Heart right ventricle (tissue), 16 donors: ENCODE measurements at regions not wholly inside any gene's neighbourhood (a gene's known extent, or its start where the extent isn't known, plus 50 kb on each side); places are given as distances from the start of the nearest gene placed in this dataset.

Experiments
- ATAC-seq, 8 donors: fragments of 200-7000 bp; cut with Tn5 transposase; one replicate each; pipeline ENCODE4 v1.9.1; 2020; ENCODE audit warnings: mild to moderate bottlenecking in 8 of 8, moderate library complexity in 8 of 8, moderate number of reproducible peaks in 1 of 8
- DNase-seq, 2 donors: peaks; one replicate each; pipeline ENCODE4 v3.0.0-alpha.2; 2020
- H3K27ac ChIP-seq, 10 donors: fragments of 200-600 bp; sonication (generic) in 2 of 10; one replicate each; pipeline versions ENCODE4 v1.5.0 to v1.8.0; 2020 to 2022; ENCODE audit warnings: mild to moderate bottlenecking in 3 of 10
- H3K27me3 ChIP-seq, 7 donors: fragments of 200-600 bp; one replicate each; pipeline ENCODE4 v1.8.0; 2021 to 2022; ENCODE audit warnings: mild to moderate bottlenecking in 2 of 7
- H3K36me3 ChIP-seq, 9 donors: fragments of 200-600 bp; sonication (generic) in 1 of 9; one replicate each; pipeline versions ENCODE4 v1.5.0 to v1.8.0; 2020 to 2022; ENCODE audit warnings: mild to moderate bottlenecking in 2 of 9
- H3K4me1 ChIP-seq, 9 donors: fragments of 200-600 bp; sonication (generic) in 1 of 9; one replicate each; pipeline versions ENCODE4 v1.5.0 to v1.8.0; 2020 to 2022; ENCODE audit warnings: mild to moderate bottlenecking in 4 of 9
- H3K4me3 ChIP-seq, 10 donors: fragments of 200-600 bp; sonication (generic) in 2 of 10; one replicate each; pipeline versions ENCODE4 v1.5.0 to v1.8.0; 2020 to 2022; ENCODE audit warnings: mild to moderate bottlenecking in 7 of 10, moderate library complexity in 2 of 10
- H3K9me3 ChIP-seq, 11 donors: fragments of 200-600 bp in 10 of 11; sonication (generic) in 2 of 11; one replicate each; pipeline versions ENCODE4 v1.5.0 to v1.8.0; 2013 to 2022; ENCODE audit warnings: mild to moderate bottlenecking in 2 of 11, control low read depth in 1 of 11, moderate library complexity in 1 of 11
- WGBS, 2 donors: extraction: QIAGEN DNeasy Blood & Tissue Kit; methylation state at CpG; one replicate each; pipeline ENCODE4 v1.1.7; 2013; ENCODE audit warnings: inconsistent platforms in 1 of 2; 5-methylcytosine and 5-hydroxymethylcytosine counted together
- intact Hi-C, 10 donors: fragments of 100-400 bp; cut with DNase I; formaldehyde crosslinking; loops; one replicate each; pipeline versions ENCODE4 v1.11.1 to v1.14.2; 2022
- TF ChIP-seq, protein P1 (sequence below), 9 donors: fragments of 200-600 bp; sonication (generic) in 2 of 9; IDR thresholded peaks; one replicate each; pipeline versions ENCODE4 v1.5.0 to v1.8.0; 2021 to 2022; ENCODE audit warnings: antibody characterized with exemption in 9 of 9, mild to moderate bottlenecking in 5 of 9, moderate library complexity in 1 of 9
- donor health status: Arrhythmogenic right ventricular cardiomyopathy.
- donor health status: ischemic (EF 13 %, LVEDD 7.1; RV severe dilation, severe dysfunction).
- donor health status: healthy with polysubstance abuse.
- donor health status: DM: no; HTN: yes; CAD: no.
- donor health status: DM: no; HTN: no; CAD: no.
- donor health status: ischemic (EF 25% LVEDD 6.9; RV normal size, moderate dysfunction).
- donor health status: ischemic (EF 25% LVEDD 5.7; RV mildly dilated, moderate dysfunction).
- donor health status: healthy.
- donor health status: DM: yes; HTN: yes; CAD: no.
- donor health status: Ischemic cardiomyopathy.
- donor health status: ischemic (EF 35%, LVEDD 5.7; RV mildly dilated, moderate dysfunction).
- donor health status: nonischemic (EF 11% LVEDD 7.7; RV severe dilation, severe dysfunction).
- donor health status: DM: yes; HTN: yes; CAD: no.
- donor health status: PGD.
- donor health status: ischemic (EF 29% LVEDD 5.4; RV normal size, mild dysfunction).
- donor health status: nonischemic (EF 23%, LVEDD 6.1; RV moderate dilation, normal function).

DNA sequence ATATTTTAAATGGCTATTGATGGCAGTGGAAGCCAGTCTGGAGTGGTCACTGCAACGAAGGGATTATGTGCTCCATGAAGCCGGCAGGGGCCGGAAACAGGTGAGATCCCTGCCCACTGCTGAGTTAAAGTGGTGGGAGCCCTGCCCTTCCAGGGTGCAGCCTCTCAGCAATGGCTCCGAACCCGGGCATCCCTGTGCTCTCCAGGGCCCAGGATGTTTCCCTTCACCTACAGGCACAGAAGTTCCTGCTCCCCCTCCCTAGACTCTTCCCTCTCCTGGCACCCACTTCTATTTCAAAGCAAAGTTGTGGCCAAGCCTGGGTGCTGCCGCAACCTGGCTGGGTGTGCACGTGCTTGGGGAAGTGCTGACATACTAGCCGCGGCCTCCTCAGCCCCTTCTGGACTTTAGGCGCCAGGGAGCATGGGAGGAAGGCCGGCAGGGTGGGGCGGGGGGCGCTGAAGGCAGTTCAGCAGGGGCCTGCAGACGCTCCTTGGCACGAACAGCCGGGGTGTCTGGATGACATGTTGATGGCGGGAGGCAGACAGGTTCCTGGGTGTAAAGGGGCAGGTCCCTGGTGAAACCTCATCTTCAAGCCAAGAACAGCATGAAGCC lies 452.3 kb downstream of the HTR1B start:
- H3K36me3 ChIP-seq = no peaks in the 10 kb centered on the region
- H3K9me3 ChIP-seq = peaks cover 0 to 51% (median 8%) of the 10 kb centered on the region in 11 donors
- H3K27ac ChIP-seq = no peak overlapping the region
- H3K4me3 ChIP-seq = no peak overlapping the region
- ATAC-seq = no peak
- H3K4me1 ChIP-seq = peaks cover 0 to 3% (median 0%) of the 10 kb centered on the region in 9 donors
- WGBS, 2 donors = 91 to 93% methylated on average over 17 of the region's 17 CpGs
- no peak for DNase-seq
- H3K27me3 ChIP-seq = no peaks in the 10 kb centered on the region
- intact Hi-C loops = no loop called here
- TF ChIP-seq, protein P1, sequence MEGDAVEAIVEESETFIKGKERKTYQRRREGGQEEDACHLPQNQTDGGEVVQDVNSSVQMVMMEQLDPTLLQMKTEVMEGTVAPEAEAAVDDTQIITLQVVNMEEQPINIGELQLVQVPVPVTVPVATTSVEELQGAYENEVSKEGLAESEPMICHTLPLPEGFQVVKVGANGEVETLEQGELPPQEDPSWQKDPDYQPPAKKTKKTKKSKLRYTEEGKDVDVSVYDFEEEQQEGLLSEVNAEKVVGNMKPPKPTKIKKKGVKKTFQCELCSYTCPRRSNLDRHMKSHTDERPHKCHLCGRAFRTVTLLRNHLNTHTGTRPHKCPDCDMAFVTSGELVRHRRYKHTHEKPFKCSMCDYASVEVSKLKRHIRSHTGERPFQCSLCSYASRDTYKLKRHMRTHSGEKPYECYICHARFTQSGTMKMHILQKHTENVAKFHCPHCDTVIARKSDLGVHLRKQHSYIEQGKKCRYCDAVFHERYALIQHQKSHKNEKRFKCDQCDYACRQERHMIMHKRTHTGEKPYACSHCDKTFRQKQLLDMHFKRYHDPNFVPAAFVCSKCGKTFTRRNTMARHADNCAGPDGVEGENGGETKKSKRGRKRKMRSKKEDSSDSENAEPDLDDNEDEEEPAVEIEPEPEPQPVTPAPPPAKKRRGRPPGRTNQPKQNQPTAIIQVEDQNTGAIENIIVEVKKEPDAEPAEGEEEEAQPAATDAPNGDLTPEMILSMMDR (IDR thresholded peaks at IDR 0.05) = no peak

DNA sequence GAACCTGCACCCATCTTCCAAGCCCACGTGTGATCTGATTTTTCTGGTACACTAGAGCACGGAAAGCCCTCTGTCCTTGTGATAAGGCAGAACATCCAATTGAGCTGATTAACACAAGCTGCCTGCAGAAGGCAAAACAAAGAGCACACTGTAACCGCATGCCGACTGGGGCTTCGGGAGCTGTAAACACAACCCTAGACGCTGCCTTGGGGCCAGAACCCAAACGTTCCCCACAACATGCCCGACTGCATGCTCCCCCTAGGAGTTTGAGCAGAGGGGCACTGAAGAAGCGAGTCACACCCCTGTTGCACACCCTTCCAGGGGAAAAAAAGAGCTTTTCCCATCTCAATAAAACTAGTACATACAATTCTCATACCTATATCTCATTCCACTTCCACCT lies 470.7 kb downstream of the HTR1B start:
- 78 to 81% methylated on average over 9 of the region's 9 CpGs for WGBS, 2 donors
- intact Hi-C loops = no loop called here
- ATAC-seq (no peak), DNase-seq (no peak)
- H3K9me3 ChIP-seq = peaks cover 0 to 21% (median 0%) of the 10 kb centered on the region in 11 donors
- TF ChIP-seq, protein P1 (IDR thresholded peaks at IDR 0.05) = no peak
- H3K27ac ChIP-seq = no peak overlapping the region
- no peak overlapping the region for H3K4me3 ChIP-seq
- no peaks in the 10 kb centered on the region for H3K36me3 ChIP-seq
- no peaks in the 10 kb centered on the region for H3K27me3 ChIP-seq
- no peaks in the 10 kb centered on the region for H3K4me1 ChIP-seq

DNA sequence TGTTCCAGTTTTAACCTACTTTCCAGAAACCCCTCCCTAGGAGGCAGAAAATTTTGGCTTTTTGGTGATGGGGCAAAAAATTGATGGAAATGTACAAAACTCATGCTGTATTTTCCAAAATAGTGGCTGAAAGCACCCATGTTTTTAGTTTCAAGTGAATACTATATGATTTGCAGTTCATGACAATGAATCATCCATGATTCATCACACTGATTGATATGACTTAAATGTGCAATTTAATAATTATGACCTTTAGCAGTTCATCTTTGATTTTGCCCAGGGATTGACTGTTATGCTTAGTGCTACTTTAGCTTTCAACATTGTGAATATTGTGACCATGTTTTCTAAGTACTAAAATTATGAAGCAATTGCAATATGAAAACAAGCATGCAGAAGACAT lies 478.7 kb downstream of the HTR1B start:
- ATAC-seq = no peak
- Histone ChIP-seq H3K4me1 (no peaks in the 10 kb centered on the region), H3K36me3 (no peaks in the 10 kb centered on the region), H3K4me3 (no peak overlapping the region), H3K9me3 (peaks cover 0 to 13% (median 0%) of the 10 kb centered on the region in 11 donors), H3K27me3 (no peaks in the 10 kb centered on the region), H3K27ac (no peak overlapping the region)
- intact Hi-C loops = no loop called here
- DNase-seq = no peak
- TF ChIP-seq, protein P1 (IDR thresholded peaks at IDR 0.05) = no peak

DNA sequence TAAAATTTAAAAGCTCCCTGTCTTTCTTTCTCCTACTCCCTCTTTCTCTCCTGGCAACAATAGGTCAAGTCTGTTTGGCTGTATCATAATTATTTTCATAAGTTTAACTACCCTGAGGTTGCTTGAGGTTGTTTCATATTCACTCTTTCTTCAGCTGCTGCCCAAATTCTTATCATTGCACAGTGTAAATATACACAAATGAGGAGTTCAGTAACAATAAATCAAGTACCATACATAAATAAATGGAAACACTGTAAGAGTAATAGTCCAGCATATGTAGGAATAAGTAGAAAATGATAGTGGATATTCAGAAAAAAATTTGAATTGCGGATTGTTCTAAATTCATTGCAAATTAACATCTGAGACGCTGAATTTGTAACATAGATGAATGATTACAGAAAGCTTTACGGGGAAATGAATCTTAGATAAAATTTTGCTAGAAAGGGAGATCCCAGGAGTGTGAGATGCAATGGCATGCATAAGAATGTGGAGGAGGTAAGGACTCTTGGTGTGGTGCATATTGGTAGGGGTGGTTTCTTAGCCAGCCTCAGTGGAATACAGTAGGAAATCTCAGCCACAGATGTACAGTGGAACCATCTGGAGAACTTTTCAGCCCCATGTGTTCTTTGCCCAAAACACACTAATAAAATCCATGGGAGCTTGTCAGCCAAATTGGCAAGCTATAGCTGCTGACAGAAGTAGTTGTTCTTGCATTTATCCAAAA lies 480.7 kb downstream of the HTR1B start:
- TF ChIP-seq, protein P1 (IDR thresholded peaks at IDR 0.05) = no peak
- no peak overlapping the region for H3K27ac ChIP-seq
- peaks cover 0 to 4% (median 0%) of the 10 kb centered on the region in 11 donors for H3K9me3 ChIP-seq
- intact Hi-C loops = no loop called here
- no peak for ATAC-seq
- no peak overlapping the region for H3K4me3 ChIP-seq
- no peaks in the 10 kb centered on the region for H3K27me3 ChIP-seq
- 87 to 90% methylated on average over 3 of the region's 3 CpGs for WGBS, 2 donors
- no peaks in the 10 kb centered on the region for H3K4me1 ChIP-seq
- DNase-seq = no peak
- no peaks in the 10 kb centered on the region for H3K36me3 ChIP-seq
